ENCODE measurements at regions not wholly inside any gene's neighbourhood (a gene's known extent, or its start where the extent isn't known, plus 50 kb on each side); places are given as distances from the start of the nearest gene placed in this dataset.

DNA sequence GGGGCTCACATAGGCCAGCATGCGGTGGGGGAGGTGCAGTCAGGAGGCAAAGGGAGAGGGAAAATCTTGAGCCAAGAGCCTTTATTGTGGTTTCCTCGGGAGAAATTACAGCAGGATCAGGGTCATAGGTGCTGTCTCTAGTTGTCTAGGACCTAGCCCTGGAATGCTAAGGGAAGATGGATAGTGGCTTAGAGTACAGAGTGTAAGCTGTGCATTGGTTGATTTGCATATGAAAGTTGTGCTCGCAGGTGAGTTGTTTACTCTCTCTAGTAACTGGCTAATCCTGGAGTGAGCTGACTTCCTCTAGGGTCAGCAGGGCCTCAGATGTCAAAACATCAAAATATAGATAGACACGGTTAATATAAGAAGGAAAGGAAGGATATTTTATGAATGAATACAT lies 877.7 kb downstream of the TLE4 start:
- in situ Hi-C loops (cut with HindIII; ENCODE audit: low sequenced_read_pairs): no loop called here

DNA sequence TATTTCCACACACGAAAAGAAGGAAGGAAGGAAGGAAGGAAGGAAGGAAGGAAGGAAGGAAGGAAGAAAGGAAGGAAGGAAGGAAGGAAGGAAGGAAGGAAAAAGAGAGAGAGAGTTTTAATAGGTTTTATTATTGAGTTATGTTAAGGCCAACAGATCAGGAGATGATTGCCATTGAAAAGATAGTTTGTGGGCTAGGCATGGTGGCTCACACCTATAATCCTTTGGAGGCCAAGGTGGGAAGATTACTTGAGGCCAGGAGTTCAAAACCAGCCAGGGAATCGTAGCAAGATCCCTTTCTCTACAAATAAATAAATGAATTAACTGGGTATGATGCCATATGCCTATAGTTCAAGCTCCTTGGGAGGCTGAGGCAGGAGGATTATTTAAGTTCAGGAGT lies 877.2 kb downstream of the TLE4 start:
- in situ Hi-C loops (cut with HindIII; ENCODE audit: low sequenced_read_pairs): no loop called here

DNA sequence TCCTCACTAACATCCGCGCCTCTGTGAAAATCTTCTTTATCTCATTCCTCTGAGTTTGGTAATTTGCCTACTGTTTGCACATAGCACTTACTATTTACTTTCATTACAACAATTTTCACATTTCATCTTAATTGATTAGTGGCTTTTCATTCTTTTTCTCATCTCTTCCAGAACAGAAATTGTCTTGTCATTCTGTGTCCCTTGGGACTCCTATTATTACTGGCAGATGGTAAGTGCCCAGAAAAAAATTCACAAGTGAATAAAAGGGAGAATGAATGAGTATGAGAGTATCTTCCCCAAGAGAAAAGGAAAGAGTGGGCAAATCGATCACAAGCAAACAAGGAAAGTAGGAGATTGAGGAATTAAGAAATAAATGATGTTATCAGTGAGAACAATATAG lies 876.1 kb downstream of the TLE4 start:
- in situ Hi-C loops (cut with HindIII; ENCODE audit: low sequenced_read_pairs): no loop called here

DNA sequence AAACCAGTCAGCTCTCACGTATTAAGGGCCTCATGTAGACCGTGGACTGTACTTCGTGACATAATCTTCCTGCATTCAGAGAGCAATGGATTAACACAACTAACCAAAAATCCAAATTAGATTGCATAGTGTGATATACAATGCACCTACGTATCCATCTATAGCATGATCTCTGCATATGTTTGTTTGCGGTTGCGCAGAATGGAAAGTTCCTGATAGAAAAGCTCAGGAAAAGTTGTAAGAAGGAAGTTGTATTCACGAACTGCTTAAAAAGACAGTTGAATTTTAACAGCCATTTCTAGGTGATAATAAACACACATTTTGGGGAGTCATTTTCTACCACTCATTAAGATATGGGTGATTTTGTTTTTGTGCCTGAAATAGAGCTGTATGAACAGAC lies 869.0 kb downstream of the TLE4 start:
- in situ Hi-C loops (cut with HindIII; ENCODE audit: low sequenced_read_pairs): no loop called here

DNA sequence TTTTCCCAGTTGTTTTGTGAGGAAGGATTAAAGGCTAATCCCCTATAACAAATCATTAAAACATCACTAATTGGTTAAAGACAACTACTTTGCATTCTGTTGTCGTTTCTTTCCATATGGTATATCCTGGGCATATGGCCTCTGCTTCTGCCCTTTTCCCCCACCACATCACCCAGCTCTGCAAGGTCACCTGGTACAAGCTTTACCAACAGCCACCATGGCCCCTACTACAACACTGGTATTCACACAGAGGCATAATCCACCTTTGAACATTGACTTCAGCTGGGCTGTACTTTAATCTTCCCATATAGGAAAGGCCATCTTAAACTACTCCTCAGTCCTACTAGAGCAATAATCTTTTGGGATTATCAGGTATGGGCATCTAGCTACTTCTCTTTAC lies 866.1 kb downstream of the TLE4 start:
- in situ Hi-C loops (cut with HindIII; ENCODE audit: low sequenced_read_pairs): no loop called here

DNA sequence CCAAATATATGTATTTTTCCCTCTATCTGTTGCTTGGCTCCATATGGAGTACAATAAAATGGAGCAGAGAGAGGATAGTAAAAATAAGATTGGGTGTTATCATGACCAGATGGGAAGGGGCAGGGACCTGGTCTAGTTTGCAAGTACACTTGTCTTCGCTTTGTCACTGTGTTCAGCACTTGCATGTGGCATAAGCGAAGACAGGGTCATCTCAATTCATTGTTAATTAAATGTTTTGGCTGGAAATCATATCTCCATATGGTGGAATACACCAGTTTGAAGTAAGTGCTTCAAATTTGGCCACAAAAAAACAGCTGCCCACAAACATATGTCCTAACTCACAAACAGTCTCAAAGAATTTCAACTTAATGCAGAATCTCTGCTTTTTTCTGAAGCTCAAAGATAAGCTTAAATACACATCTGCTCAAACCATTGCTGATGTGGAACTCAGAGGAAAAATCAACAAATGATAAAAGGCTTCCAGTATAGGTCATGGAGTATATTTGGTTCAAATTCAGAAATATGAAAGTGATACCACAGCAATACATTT lies 865.4 kb downstream of the TLE4 start:
- in situ Hi-C loops (cut with HindIII; ENCODE audit: low sequenced_read_pairs): no loop called here

DNA sequence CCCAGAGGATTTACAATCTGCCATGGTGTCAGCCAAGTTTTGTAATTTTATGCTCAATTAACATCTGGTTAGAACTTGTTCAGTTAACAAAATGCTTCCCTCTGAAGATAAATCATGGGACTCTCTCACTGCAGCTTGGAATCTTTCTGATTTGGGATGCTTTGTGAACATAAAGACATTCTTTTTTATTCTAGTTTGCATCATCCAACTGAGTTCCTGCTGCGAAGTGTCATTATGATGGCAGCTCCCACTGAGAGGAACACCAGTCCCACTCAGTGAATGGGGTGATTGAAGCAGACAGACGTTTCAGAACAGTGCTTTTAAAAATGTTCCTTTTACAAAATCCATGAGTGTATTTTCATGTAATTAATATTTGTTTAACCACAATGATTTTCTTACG lies 863.8 kb downstream of the TLE4 start:
- in situ Hi-C loops (cut with HindIII; ENCODE audit: low sequenced_read_pairs): no loop called here

DNA sequence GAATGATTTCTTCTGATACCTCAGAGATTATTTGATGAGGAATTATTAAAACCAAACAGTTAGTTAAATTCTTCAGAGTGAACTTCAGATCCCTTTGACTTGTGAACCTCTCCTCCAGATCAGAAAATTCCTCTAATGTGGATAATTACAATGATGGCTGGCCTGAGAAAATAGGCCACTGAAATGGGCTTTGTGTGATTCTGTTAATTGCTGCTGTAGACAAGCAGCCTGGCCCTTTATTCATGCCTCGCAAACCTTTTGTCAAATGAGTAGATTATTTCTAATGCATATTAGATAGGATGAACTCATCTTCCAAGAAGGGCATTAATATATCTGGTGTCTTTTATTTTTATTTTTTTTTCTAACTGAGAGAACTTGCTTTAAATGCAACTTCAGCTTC lies 855.2 kb downstream of the TLE4 start:
- in situ Hi-C loops (cut with HindIII; ENCODE audit: low sequenced_read_pairs): loop anchor here (5.0 kb wide), 1 partner anchor 55 kb away; no protein-coding TSS in a partner anchor

DNA sequence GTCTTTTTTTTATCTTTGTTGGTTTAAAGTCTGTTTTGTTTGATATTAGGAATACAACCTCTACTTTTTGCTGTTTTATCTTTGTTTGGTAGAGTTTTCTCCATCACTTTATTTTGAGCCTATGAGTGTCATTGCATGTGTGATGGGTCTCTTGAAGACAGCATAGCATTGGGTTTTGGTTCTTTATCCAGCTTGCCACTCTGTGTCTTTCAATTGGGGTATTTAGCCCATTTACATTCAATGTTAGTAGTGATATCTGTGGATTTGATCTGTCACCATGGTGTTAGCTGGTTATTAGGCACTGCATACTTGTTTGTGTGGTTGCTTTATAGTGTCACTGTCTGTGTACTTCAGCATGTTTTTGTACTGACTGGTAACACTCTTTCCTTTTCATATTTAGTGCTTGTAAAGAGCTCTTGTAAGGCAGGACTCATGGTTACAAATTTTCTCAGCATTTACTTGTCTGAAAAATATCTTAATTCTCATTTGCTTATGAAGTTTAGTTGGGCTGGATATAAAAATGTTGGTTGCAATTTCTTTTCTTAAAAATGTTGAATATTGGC lies 845.5 kb downstream of the TLE4 start:
- in situ Hi-C loops (cut with HindIII; ENCODE audit: low sequenced_read_pairs): no loop called here

DNA sequence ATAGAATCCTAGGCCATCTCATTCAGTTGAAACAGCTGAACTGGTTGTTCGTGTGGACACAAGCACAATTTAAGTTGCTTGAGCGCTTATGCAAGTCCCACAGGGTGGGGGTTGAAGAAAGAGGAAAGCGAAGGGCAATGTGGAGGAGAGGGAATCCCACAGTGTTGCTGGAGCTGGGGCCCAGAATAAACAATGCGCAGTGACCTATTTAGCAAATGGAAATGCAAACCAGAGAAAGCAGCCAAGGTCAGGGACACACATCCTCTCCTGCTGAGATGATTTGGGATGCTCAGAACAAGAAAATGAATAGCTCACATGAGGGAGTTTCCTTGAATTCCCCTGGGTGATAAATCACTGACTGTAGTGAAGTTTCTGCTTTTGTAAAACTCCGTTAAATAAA lies 838.3 kb downstream of the TLE4 start:
- in situ Hi-C loops (cut with HindIII; ENCODE audit: low sequenced_read_pairs): no loop called here

DNA sequence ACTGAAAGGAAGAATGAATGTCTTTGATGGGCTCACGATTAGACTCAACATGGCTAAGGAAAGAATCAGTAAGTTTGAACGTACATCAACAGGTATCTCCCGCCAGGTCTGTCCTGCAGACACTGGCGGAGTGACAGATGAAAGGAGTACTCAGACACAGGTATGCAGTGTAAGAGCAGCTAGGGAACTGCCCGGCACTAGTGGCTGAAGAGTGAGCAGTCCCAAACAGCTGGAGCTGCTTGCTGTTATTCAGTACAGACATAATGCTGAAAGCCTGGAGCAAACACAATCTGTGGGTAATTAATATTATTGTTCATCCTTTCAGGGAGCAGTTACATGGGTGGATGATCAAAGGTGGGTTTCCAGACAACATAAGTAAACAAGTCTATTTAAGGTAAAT lies 835.5 kb downstream of the TLE4 start:
- in situ Hi-C loops (cut with HindIII; ENCODE audit: low sequenced_read_pairs): no loop called here

DNA sequence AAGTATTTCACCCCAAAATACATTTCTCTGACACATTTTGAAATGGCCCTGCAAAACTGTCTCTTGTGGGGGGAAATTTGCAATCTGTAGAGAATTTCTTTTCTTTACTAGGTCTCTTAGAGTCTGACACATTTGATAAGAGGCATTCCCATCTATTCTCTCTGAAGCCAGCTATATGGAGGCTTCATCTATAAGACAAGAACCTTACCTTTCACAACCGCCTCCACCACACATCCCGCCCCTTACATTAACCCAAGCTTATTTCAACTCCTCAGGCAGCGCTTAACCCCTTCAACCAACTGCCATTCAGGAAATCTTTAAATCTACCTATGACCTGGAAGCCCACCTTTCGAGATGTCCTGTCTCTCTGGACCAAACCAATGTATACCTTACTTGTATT lies 829.5 kb downstream of the TLE4 start:
- in situ Hi-C loops (cut with HindIII; ENCODE audit: low sequenced_read_pairs): no loop called here

DNA sequence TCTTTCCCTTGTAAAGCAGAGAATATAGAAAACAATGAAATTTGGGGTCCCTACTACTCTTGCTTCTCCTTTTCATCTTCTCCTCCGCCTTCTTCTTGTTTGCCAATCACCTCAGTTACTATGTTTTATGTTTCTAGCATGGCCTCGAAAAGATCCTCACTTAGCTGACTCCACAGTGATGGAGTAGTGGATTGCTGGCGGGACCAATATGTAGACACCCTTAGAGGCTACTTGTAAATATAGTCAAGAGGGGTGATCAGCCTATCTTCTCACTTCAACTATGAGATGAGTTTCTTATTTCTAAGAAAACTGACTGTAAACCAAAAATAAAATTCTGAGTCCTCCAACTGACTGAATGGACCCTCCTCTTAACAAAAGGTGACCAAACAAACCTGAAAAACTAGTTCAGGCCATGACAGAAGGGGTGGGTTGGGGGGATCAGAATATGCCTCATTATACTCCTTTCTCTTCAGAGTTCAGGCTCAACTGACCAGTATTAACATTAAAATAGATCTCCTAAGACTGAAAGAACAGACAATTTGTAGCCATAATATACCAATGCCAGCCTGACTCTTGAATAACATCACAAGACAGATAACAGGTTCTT lies 829.0 kb downstream of the TLE4 start:
- in situ Hi-C loops (cut with HindIII; ENCODE audit: low sequenced_read_pairs): no loop called here

DNA sequence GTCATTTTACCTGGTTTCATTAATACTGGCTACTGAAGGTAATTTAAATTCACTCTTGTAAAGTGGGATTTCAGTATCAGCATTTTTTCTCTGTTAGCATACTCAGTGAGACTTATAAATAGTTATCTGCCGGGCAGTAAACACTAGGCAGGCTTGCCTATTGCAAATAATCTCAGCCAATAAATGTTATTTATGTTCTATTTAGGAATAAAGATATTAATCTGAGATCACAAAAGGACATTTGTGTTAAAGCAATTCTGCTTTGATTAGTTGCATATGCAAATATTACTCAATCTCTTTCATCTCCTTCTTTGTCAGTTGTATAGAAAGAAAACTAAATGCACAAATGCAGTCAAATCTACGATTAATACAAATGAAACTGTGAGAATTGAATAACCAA lies 827.8 kb downstream of the TLE4 start:
- in situ Hi-C loops (cut with HindIII; ENCODE audit: low sequenced_read_pairs): no loop called here

DNA sequence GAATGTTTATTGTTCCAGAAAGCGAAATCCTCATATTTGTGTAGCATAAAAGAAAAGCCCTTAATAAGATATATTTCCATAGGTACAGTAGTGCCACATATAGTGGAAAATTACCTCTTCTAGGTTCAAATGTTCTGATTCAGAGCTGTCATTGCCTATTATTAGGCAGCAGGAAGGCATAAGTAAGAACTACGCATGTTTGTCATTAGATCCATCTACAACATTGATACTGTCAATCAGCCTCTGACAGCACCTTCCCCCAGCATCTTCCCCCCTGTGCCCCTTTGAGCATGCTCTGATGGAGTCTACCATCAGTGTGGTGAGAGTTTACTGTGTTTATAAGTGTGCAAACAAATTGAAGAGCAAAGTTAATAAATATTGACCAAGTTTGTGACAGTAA lies 816.1 kb downstream of the TLE4 start:
- in situ Hi-C loops (cut with HindIII; ENCODE audit: low sequenced_read_pairs): no loop called here

DNA sequence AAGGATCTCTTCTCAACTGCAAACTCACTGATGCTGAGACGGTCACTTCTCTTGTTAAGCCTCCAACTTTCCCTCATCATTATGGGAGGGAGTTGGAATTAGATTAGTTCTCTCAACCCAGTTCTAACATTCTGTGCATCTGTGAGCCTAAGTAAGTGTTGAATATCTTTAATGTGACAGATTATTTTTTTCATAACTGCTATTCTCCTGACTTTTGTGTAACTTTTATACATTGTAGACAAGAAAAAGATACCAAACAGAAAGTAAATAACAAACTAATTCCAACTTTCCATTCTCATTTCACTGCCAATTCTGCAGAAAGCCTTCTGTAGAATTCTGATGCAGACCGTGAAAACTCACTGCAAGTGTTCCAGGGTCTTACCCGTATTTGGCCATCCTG lies 813.5 kb downstream of the TLE4 start:
- in situ Hi-C loops (cut with HindIII; ENCODE audit: low sequenced_read_pairs): no loop called here

DNA sequence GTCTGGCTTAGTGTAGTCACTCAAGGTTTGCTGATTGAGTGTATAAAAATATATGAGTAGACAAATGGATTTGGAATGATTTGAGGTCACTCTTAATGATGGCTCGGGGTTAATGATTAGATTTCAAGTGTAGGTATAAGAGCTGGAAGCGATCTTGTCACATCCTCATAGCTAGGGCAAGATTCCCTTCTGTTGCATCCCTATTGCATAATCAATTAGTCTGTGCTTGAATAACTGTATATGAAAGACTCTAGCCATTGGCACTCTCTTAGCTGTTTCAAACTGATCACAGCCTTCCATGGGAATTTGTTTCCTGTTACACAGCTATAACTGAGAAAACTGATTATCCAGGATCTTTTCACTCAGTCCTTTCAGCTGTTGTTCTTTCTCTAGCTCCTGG lies 811.6 kb downstream of the TLE4 start:
- in situ Hi-C loops (cut with HindIII; ENCODE audit: low sequenced_read_pairs): no loop called here

DNA sequence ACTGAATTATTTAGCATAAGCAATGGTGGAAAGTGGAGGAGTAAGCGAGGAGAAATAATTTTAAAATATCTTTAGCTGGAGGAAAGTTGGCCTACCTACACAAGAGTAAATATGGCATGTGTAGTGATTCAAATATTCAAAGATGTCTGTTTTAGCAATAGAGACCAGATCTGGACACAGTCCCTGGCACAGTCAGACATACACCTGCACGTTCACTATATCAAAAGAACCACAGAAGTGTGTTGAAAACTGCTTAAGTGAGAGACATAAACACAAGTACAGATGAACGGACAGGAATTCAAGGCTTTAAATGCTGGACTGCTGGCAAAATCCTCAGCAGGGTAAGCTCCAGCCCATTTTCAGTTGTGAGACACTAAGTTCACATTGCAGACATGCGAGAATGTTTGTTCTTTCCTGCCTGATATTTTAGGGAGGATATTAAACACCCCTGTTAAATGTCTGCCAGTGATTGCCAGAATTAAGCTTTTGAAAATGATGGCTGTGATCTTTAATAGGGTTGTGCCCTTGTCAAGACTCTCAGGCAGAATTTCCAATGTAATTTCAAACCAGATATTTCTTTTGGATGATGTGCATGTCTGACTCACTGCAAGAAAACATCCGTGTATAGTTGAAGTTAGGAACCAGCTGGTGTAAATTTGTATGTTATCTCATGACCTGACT lies 810.6 kb downstream of the TLE4 start:
- in situ Hi-C loops (cut with HindIII; ENCODE audit: low sequenced_read_pairs): no loop called here

DNA sequence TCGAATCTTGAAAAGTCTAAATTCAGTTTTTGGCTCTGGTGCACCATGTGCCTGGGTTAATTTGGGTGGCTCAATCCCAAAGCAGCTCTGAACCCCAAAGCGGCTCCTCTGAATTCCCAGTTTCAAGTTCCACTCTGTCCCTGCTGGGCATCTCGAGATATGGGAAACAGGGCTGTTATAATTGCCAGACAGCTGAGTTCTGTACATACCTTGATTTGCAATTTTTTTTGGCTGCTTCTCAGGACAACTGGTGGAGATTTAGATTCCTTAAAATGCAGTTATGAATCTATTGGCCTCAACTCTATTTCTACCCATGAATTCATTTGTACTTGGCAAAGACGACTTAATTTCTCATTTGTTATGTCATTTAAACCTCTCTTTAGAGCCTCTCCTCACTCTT lies 808.5 kb downstream of the TLE4 start:
- in situ Hi-C loops (cut with HindIII; ENCODE audit: low sequenced_read_pairs): no loop called here

DNA sequence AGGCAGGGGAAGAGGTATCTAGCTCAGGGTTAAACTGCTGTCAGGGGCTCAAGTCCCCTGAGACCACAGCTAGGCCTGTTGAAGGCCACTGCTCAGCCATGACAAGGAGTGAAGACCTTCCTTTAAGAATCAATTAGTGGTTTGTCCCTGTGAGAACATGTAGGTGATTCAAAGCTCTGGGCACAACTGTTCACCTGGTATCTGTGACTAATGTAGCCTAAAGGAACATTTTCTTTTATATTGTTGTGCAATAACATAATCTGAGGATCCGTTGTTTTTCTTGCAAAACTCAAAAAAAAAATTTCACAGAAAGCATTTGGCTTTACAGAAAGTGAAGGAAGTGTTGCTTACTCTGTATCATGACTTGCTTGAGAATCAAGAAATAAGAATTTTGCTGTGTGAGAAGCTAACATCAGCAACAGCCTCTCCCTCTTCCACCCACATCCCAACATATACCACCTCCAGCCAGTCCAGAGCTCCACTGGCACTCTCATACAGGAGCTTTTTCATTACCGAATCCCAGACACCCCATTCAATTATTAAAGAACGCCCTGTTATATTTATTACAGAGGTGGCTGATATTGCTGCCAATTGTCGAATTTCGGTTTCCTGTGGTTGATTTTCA lies 807.0 kb downstream of the TLE4 start:
- in situ Hi-C loops (cut with HindIII; ENCODE audit: low sequenced_read_pairs): no loop called here

DNA sequence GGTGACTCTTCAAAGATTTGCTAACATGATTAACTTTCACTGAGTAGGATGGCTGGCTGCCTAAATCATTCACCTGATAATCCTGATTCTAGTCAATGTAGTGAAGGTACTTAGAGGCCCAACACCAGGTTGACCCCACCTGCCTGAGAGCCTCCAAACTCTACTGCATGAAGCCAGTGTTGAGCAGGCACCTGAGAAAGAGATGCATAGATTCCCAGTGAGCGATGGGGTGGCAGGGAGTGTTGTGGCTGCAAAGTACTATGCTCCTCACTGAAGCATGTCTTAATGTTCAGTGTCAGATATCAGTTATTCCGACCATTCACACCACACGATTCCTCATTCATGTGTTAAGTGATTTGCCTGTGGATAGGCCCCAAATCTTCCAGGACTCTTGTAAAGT lies 804.4 kb downstream of the TLE4 start:
- in situ Hi-C loops (cut with HindIII; ENCODE audit: low sequenced_read_pairs): no loop called here

DNA sequence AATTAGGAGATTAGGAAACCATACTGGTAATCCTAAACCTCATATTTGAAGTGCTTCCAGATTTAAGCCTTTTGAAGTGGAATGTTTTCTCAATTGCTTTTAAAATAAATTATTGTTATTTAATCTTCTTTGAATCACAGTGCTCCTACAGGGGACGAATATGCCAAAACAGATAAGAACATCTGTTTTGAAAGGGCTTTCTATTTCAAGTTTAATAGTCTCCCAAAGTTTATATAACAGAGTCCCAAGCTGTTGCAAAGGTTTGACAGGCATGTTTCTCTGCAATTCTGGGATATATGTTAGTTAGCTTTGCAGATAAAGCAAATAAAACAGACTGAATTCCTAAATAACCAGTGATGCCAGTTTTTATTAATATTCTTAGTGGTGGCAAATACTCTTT lies 803.7 kb downstream of the TLE4 start:
- in situ Hi-C loops (cut with HindIII; ENCODE audit: low sequenced_read_pairs): no loop called here
